H9 (cell line): ENCODE measurements at regions not wholly inside any gene's neighbourhood (a gene's known extent, or its start where the extent isn't known, plus 50 kb on each side); places are given as distances from the start of the nearest gene placed in this dataset.

Source experiments
- DNase-seq: peaks from one replicate; pipeline ENCODE4 v3.0.0-alpha.2; 2017
- H2AFZ ChIP-seq: one replicate; pipeline ENCODE4 v1.6.1; 2013; ENCODE audit warnings: mild to moderate bottlenecking, low read length, control low read depth, moderate library complexity
- H2AK5ac ChIP-seq: 2 replicates; pipeline ENCODE4 v1.6.1; 2013; ENCODE audit warnings: low read length, control low read depth, mixed read lengths; ENCODE audit not compliant: insufficient read length
- H2BK120ac ChIP-seq: one replicate; pipeline ENCODE4 v1.6.1; 2013; ENCODE audit warnings: low read depth, mild to moderate bottlenecking, low read length, control low read depth, inconsistent platforms; ENCODE audit not compliant: poor library complexity, severe bottlenecking
- H2BK12ac ChIP-seq: 2 replicates; pipeline ENCODE4 v1.6.1; 2013; ENCODE audit warnings: low read length, control low read depth, mixed read lengths, low read depth; ENCODE audit not compliant: insufficient read length
- H2BK15ac ChIP-seq: 2 replicates; pipeline ENCODE4 v1.6.1; 2013; ENCODE audit warnings: low read depth, low read length, control low read depth
- H2BK20ac ChIP-seq: one replicate; pipeline ENCODE4 v1.6.1; 2013; ENCODE audit warnings: low read depth, mild to moderate bottlenecking, low read length, control low read depth, inconsistent platforms; ENCODE audit not compliant: poor library complexity, severe bottlenecking
- H2BK5ac ChIP-seq: 2 replicates; pipeline ENCODE4 v1.6.1; 2013; ENCODE audit warnings: low read length, control low read depth, mixed read lengths; ENCODE audit not compliant: insufficient read length
- H3K14ac ChIP-seq: 2 replicates; pipeline ENCODE4 v1.6.1; 2013; ENCODE audit warnings: low read length, control low read depth; ENCODE audit not compliant: insufficient read depth
- H3K18ac ChIP-seq: 2 replicates; pipeline ENCODE4 v1.6.1; 2013; ENCODE audit warnings: low read depth, mild to moderate bottlenecking, mixed read lengths, low read length, control low read depth; ENCODE audit not compliant: insufficient read length
- H3K23ac ChIP-seq: 2 replicates; pipeline ENCODE4 v1.6.1; 2013; ENCODE audit warnings: low read length, control low read depth, mixed read lengths, low read depth; ENCODE audit not compliant: insufficient read length
- H3K23me2 ChIP-seq: 2 replicates; pipeline ENCODE4 v1.6.1; 2013; ENCODE audit warnings: low read depth, mild to moderate bottlenecking, mixed read lengths, low read length, control low read depth; ENCODE audit not compliant: insufficient read length, poor library complexity, severe bottlenecking
- H3K27ac ChIP-seq: 2 replicates; pipeline ENCODE4 v1.5.1; 2013; ENCODE audit warnings: low read length, control low read depth, mixed read lengths, low read depth; ENCODE audit not compliant: insufficient read length
- H3K27me3 ChIP-seq: 2 replicates; pipeline ENCODE4 v1.6.1; 2013; ENCODE audit warnings: low read length, control low read depth, inconsistent platforms; ENCODE audit not compliant: insufficient read depth
- H3K4ac ChIP-seq: 2 replicates; pipeline ENCODE4 v1.6.1; 2013; ENCODE audit warnings: low read depth, mild to moderate bottlenecking, control low read depth, inconsistent platforms, low read length, moderate library complexity
- H3K4me1 ChIP-seq: 2 replicates; pipeline ENCODE4 v1.6.1; 2013; ENCODE audit warnings: low read length, control low read depth, inconsistent platforms; ENCODE audit not compliant: insufficient read depth
- H3K4me2 ChIP-seq: 2 replicates; pipeline ENCODE4 v1.6.1; 2013; ENCODE audit warnings: low read length, control low read depth, mixed read lengths; ENCODE audit not compliant: insufficient read length, insufficient read depth
- H3K56ac ChIP-seq: 2 replicates; pipeline ENCODE4 v1.6.1; 2013; ENCODE audit warnings: low read depth, mild to moderate bottlenecking, mixed read lengths, low read length, control low read depth; ENCODE audit not compliant: insufficient read length
- H3K79me1 ChIP-seq: 2 replicates; pipeline ENCODE4 v1.6.1; 2013; ENCODE audit warnings: low read depth, mild to moderate bottlenecking, moderate library complexity, low read length, control low read depth, inconsistent platforms; ENCODE audit not compliant: insufficient read depth, poor library complexity, severe bottlenecking
- H3K79me2 ChIP-seq: 2 replicates; pipeline ENCODE4 v1.6.1; 2013; ENCODE audit warnings: low read length, control low read depth, inconsistent platforms; ENCODE audit not compliant: insufficient read depth
- H3K9ac ChIP-seq: 2 replicates; pipeline ENCODE4 v1.6.1; 2013; ENCODE audit warnings: low read length, control low read depth, mixed read lengths; ENCODE audit not compliant: insufficient read length; ENCODE audit errors: extremely low read depth
- H3K9me3 ChIP-seq: one replicate; pipeline ENCODE4 v1.6.1; 2013; ENCODE audit warnings: low read depth, low read length, inconsistent platforms; ENCODE audit not compliant: control insufficient read depth
- H3T11ph ChIP-seq: one replicate; pipeline ENCODE4 v1.6.1; 2013; ENCODE audit warnings: mild to moderate bottlenecking, low read length, control low read depth, inconsistent platforms
- H4K20me1 ChIP-seq: one replicate; pipeline ENCODE4 v1.6.1; 2013; ENCODE audit not compliant: control insufficient read depth, insufficient read length, insufficient read depth
- H4K5ac ChIP-seq: 2 replicates; pipeline ENCODE4 v1.6.1; 2013; ENCODE audit warnings: low read depth, mild to moderate bottlenecking, mixed read lengths, low read length, control low read depth; ENCODE audit not compliant: insufficient read length
- H4K8ac ChIP-seq: replicated peaks from 2 replicates; pipeline ENCODE4 v1.6.1; 2013; ENCODE audit warnings: low read length, control low read depth, mixed read lengths, low read depth; ENCODE audit not compliant: insufficient read length
- H4K91ac ChIP-seq: 2 replicates; pipeline ENCODE4 v1.6.1; 2013; ENCODE audit warnings: low read depth, mild to moderate bottlenecking, moderate library complexity, mixed read lengths, low read length, control low read depth; ENCODE audit not compliant: insufficient read length
- H3K27ac Mint-ChIP-seq, 3 experiments: 2 replicates in 2 of 3; 3 replicates in 1 of 3; pipeline ENCODE4 v1.8.0; 2020 to 2021; ENCODE audit warnings: mixed read lengths in 3 of 3, mild to moderate bottlenecking in 1 of 3, moderate library complexity in 1 of 3
- H3K27me3 Mint-ChIP-seq: 2 replicates; pipeline ENCODE4 v1.8.0; 2021; ENCODE audit warnings: low read depth, mild to moderate bottlenecking, moderate library complexity, mixed read lengths
- H3K36me3 Mint-ChIP-seq, 3 experiments: 2 replicates in 2 of 3; 3 replicates in 1 of 3; pipeline ENCODE4 v1.8.0; 2020 to 2021; ENCODE audit warnings: low read depth in 3 of 3, mixed read lengths in 3 of 3; ENCODE audit not compliant: insufficient read depth in 1 of 3
- H3K4me1 Mint-ChIP-seq, 2 experiments: 2 replicates each; pipeline ENCODE4 v1.8.0; 2020; ENCODE audit warnings: mixed read lengths in 2 of 2
- H3K4me3 Mint-ChIP-seq, 2 experiments: 2 replicates in 1 of 2; 3 replicates in 1 of 2; pipeline ENCODE4 v1.8.0; 2020 to 2021; ENCODE audit warnings: mild to moderate bottlenecking in 2 of 2, mixed read lengths in 2 of 2, moderate library complexity in 1 of 2
- H3K9me3 Mint-ChIP-seq, 2 experiments: 2 replicates in 1 of 2; 3 replicates in 1 of 2; pipeline ENCODE4 v1.8.0; 2020; ENCODE audit warnings: mild to moderate bottlenecking in 2 of 2, mixed read lengths in 2 of 2, moderate library complexity in 1 of 2
- CTCF ChIP-seq: fragments of 200-600 bp; sonication (generic); conservative IDR thresholded peaks from 3 replicates; pipeline ENCODE4 v1.8.0; 2021; ENCODE audit warnings: antibody characterized with exemption, mild to moderate bottlenecking
- WGBS: extraction: QIAGEN DNeasy Blood & Tissue Kit; methylation state at CpG from one replicate; pipeline ENCODE4 v1.1.7; 2013; ENCODE audit warnings: missing lambda C conversion rate, low lambda C conversion rate, mixed read lengths; ENCODE audit not compliant: insufficient read length; ENCODE audit errors: extremely low coverage; 5-methylcytosine and 5-hydroxymethylcytosine counted together

- Histone ChIP-seq H2AK5ac (no peak overlapping the region), H3T11ph (no peak overlapping the region), H2AFZ (no peak overlapping the region), H3K23ac (no peak overlapping the region), H2BK15ac (no peak overlapping the region), H4K5ac (no peak overlapping the region), H3K9me3 (no peaks in the 10 kb centered on the region), H3K14ac (no peak overlapping the region), H4K91ac (no peak overlapping the region), H4K8ac (no peak overlapping the region), H2BK20ac (no peak overlapping the region), H3K79me1 (no peaks in the 10 kb centered on the region), H3K9ac (no peak overlapping the region), H3K23me2 (no peaks in the 10 kb centered on the region), H3K18ac (no peak overlapping the region), H3K79me2 (no peaks in the 10 kb centered on the region), H4K20me1 (no peaks in the 10 kb centered on the region), H2BK5ac (no peak overlapping the region), H3K4me1 (no peaks in the 10 kb centered on the region), H2BK12ac (no peak overlapping the region), H3K27me3 (no peaks in the 10 kb centered on the region), H3K4ac (no peak overlapping the region), H2BK120ac (no peak overlapping the region), H3K4me2 (no peak overlapping the region), H3K56ac (no peak overlapping the region), H3K27ac (no peak overlapping the region)
- Mint-ChIP-seq H3K27me3 (no peaks in the 10 kb centered on the region), H3K27ac (no peak overlapping the region), H3K4me1 (peaks cover 0 to 5% of the 10 kb centered on the region in 2 experiments; a peak in 2 of 4 replicates), H3K4me3 (no peak overlapping the region), H3K9me3 (no peaks in the 10 kb centered on the region; a peak in 3 of 5 replicates), H3K36me3 (peaks cover 0 to 2% (median 0%) of the 10 kb centered on the region in 3 experiments; a peak in 1 of 7 replicates)
- WGBS = no CpG with 5 or more reads among the region's 3 CpGs
- TF ChIP-seq CTCF = no peak
- DNase-seq = no peak
Observed at GRCh38 chr7:68306692-68307107, 1291.6 kb upstream of the AUTS2 start.
